ENCODE measurements at regions not wholly inside any gene's neighbourhood (a gene's known extent, or its start where the extent isn't known, plus 50 kb on each side); places are given as distances from the start of the nearest gene placed in this dataset.
"Not testable (repeated sequence)": the region's sequence is repeated elsewhere in the genome, so short reads cannot be mapped to it uniquely, and the experiment has no call there.

DNA sequence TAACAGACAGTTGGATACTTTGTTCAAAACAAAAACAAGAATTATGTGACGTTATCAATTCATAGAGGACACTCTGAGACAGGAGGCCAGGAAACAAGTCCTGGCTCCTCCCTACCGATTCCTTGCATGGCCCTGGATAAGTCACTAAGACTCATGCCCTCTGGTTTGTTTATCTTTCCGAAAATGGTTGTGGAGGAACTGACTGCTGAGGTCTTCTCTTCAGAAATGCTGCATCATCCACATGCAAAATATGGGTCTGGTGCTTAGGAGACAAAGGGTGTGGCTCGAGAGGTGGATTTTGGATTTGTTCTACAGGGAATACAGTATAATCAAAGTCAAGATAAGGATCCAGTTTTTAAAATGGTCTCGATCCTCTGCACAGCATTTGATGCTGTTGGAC lies 130.9 kb downstream of the RELL1 start:
- no peaks in the 10 kb centered on the region for H3K9me3 ChIP-seq (ENCODE audit: low read length)
- no peaks in the 10 kb centered on the region for H3K36me3 ChIP-seq (ENCODE audit: insufficient read depth, low read length)
- no peaks in the 10 kb centered on the region for H3K27me3 ChIP-seq (ENCODE audit: insufficient read depth, low read length)
- H3K4me1 ChIP-seq (ENCODE audit: insufficient read depth, low read length): no peaks in the 10 kb centered on the region
- no peak overlapping the region for H3K4me3 ChIP-seq (ENCODE audit: low read length)
- no peak overlapping the region for H2AFZ ChIP-seq (ENCODE audit: low read depth, low read length)

DNA sequence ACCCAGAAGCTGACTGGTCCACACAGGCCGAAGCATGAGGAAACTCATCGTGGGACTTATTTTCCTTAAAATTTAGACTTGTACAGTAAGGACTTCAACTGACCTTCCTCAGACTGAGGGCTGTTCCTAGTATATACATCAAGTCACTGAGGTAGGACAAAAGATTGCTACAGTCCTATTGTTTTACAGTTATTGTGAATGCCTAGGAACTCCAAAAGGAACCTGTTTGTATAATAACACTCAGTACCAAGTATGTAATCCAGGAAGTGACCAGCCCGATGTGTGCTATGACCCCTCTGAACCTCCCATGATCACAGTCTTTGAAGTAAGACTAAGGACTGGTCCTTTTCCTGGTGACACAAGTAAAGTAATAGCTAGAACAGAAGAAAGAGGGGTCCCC lies 136.3 kb downstream of the RELL1 start:
- not testable (repeated sequence) for H3K36me3 ChIP-seq (ENCODE audit: insufficient read depth, low read length); H3K4me1 ChIP-seq (ENCODE audit: insufficient read depth, low read length); H3K9me3 ChIP-seq (ENCODE audit: low read length); H3K4me3 ChIP-seq (ENCODE audit: low read length); H3K27me3 ChIP-seq (ENCODE audit: insufficient read depth, low read length); H2AFZ ChIP-seq (ENCODE audit: low read depth, low read length)

DNA sequence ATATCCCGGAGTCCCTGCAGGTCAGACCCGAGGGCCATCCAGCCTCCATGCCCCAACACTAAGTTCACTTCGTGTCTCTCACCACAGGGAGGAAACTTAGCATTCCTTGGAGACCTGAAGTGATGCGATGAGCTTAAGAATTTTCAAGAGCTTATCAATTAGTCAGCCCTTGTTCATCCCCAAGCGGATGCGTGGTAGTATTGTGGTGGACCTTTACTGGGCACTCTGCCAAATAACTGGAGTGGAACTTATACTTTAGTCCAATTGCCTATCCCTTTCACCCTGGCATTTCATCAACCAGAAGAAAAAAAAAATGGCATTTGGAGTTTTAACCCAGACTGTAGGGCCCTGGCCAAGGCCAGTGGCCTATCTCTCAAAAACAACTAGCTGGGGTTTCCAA lies 137.1 kb downstream of the RELL1 start:
- no peak overlapping the region for H2AFZ ChIP-seq (ENCODE audit: low read depth, low read length)
- no peaks in the 10 kb centered on the region for H3K36me3 ChIP-seq (ENCODE audit: insufficient read depth, low read length)
- no peaks in the 10 kb centered on the region for H3K9me3 ChIP-seq (ENCODE audit: low read length)
- no peaks in the 10 kb centered on the region for H3K4me1 ChIP-seq (ENCODE audit: insufficient read depth, low read length)
- H3K27me3 ChIP-seq (ENCODE audit: insufficient read depth, low read length): no peaks in the 10 kb centered on the region
- no peak overlapping the region for H3K4me3 ChIP-seq (ENCODE audit: low read length)

DNA sequence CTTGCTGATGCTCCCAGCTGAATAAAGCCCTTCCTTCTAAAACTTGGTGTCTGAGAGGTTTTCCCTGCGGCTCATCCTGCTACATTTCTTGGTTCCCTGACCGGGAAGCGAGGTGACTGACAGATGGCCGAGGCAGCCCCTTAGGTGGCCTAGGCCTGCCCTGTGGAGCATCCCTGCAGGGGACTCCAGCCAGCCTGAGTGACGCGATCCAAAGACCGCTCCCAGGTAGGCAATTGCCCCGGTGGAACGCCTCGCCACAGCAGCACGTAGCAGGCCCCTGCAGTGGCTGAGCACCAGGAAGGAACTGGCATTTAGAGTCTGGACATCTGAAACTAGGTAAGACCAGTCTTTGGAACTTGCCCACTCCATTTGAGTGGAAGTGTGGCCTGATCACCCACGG lies 139.6 kb downstream of the RELL1 start:
- no peak overlapping the region for H2AFZ ChIP-seq (ENCODE audit: low read depth, low read length)
- no peak overlapping the region for H3K4me3 ChIP-seq (ENCODE audit: low read length)
- peaks cover under 1% of the 10 kb centered on the region for H3K4me1 ChIP-seq (ENCODE audit: insufficient read depth, low read length)
- peaks cover 2% of the 10 kb centered on the region for H3K27me3 ChIP-seq (ENCODE audit: insufficient read depth, low read length)
- no peaks in the 10 kb centered on the region for H3K36me3 ChIP-seq (ENCODE audit: insufficient read depth, low read length)
- no peaks in the 10 kb centered on the region for H3K9me3 ChIP-seq (ENCODE audit: low read length)

DNA sequence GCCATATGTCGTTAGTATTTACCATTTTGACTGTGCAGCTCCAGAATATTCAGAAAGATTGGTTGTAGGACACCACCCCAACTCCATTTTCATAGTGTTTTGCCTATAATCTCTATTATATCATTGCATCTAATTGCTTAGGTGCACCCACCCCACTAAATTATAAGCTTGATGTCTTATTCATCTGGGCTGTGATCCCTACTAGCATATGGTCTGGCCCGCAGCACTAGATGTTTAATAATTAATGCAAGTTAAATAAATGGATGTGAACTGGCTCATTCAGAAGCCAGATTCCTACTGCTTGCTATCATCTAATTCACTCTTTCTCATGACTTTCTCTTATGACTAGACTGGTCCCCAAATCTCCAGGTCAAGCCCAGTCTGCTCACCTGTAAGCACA lies 143.5 kb downstream of the RELL1 start:
- no peak overlapping the region for H2AFZ ChIP-seq (ENCODE audit: low read depth, low read length)
- H3K36me3 ChIP-seq (ENCODE audit: insufficient read depth, low read length): no peaks in the 10 kb centered on the region
- no peaks in the 10 kb centered on the region for H3K9me3 ChIP-seq (ENCODE audit: low read length)
- H3K27me3 ChIP-seq (ENCODE audit: insufficient read depth, low read length): peaks cover 4% of the 10 kb centered on the region
- no peak overlapping the region for H3K4me3 ChIP-seq (ENCODE audit: low read length)
- H3K4me1 ChIP-seq (ENCODE audit: insufficient read depth, low read length): peaks cover 23% of the 10 kb centered on the region

DNA sequence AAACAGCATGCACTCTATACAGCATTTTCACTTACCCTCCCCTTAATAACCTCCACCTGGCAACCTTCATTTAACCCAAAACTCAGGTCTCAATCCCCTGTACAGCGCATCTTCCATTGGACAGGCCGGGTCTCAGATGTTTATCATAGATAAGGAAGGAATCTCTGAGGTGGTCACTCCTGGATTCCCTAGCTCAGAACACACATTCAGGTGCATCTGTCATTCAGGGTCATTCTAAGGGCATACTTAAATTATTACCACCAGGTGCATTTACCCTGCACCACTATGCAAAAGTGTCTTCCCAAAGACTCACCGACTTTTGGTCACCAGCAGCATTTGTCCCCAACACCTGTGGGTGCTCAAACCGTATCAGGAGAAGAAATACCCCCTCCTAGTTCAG lies 144.2 kb downstream of the RELL1 start:
- Histone ChIP-seq H3K4me3 (ENCODE audit: low read length) (no peak overlapping the region), H3K36me3 (ENCODE audit: insufficient read depth, low read length) (no peaks in the 10 kb centered on the region), H3K4me1 (ENCODE audit: insufficient read depth, low read length) (peaks cover 23% of the 10 kb centered on the region), H3K9me3 (ENCODE audit: low read length) (no peaks in the 10 kb centered on the region), H2AFZ (ENCODE audit: low read depth, low read length) (no peak overlapping the region), H3K27me3 (ENCODE audit: insufficient read depth, low read length) (peaks cover 4% of the 10 kb centered on the region)

DNA sequence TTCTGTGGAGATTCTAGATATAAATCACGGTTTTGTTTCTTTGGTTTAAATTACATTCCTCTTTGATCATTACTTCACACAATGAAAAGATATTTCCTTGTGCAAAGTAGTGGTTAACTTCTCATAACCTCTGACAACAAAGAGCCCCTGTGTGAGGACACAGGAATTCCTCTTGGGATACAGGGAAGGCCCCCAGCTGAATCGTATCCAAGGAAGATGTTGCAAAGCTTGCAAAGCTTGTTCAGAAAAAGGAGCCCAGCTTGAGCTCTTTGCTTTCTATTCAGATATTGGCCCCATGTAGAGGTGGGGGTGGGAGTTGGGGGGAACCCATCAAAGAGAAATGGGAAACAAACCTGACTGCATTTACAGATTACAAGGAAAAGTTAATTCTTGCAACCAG lies 145.7 kb downstream of the RELL1 start:
- H3K27me3 ChIP-seq (ENCODE audit: insufficient read depth, low read length): peaks cover 4% of the 10 kb centered on the region
- no peaks in the 10 kb centered on the region for H3K9me3 ChIP-seq (ENCODE audit: low read length)
- no peaks in the 10 kb centered on the region for H3K36me3 ChIP-seq (ENCODE audit: insufficient read depth, low read length)
- H3K4me1 ChIP-seq (ENCODE audit: insufficient read depth, low read length): peaks cover 23% of the 10 kb centered on the region
- H3K4me3 ChIP-seq (ENCODE audit: low read length): no peak overlapping the region
- peak overlapping the region; percentile 1 for H2AFZ ChIP-seq (ENCODE audit: low read depth, low read length)

DNA sequence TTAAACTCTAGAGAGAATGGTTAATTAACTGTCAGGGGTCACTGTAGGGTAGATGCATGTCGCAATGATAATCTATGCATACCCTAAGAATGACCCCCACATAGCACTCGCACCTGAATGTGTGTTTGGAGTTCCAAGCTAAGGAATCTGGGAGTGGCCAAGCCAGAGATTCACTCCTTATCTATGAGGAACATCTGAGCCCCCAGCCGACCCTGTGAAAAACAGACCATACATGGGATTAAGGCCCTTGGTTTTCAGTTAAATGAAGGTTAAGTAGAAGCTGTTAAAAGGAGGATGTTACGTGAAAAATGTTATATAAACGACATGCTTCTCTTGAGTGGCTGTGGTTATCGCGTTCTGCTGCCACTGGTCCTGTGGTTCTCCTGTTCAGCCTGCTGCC lies 147.2 kb downstream of the RELL1 start:
- Histone ChIP-seq H3K4me1 (ENCODE audit: insufficient read depth, low read length) (peaks cover 23% of the 10 kb centered on the region), H3K9me3 (ENCODE audit: low read length) (no peaks in the 10 kb centered on the region), H3K36me3 (ENCODE audit: insufficient read depth, low read length) (no peaks in the 10 kb centered on the region), H2AFZ (ENCODE audit: low read depth, low read length) (no peak overlapping the region), H3K4me3 (ENCODE audit: low read length) (no peak overlapping the region), H3K27me3 (ENCODE audit: insufficient read depth, low read length) (peaks cover 4% of the 10 kb centered on the region)

DNA sequence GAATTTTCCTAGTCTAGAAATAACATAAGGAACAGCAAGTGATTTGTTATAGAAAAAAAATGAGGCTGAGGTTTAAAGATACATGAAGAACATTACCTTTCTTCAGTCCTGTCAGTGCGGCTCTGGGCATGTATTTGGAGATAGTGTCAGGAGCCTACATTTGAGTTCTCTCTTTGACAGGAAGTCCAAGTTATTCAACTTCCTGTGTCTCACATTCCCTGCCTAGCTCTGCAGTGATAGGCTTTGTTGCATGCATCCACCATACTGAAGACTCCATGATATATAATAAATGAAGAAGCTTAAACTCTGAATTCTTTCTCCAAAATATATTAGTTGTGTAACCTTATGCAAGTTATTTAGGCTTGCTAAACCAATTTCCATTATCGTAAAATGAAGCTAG lies 148.7 kb downstream of the RELL1 start:
- Histone ChIP-seq H3K4me3 (ENCODE audit: low read length) (no peak overlapping the region), H3K9me3 (ENCODE audit: low read length) (no peaks in the 10 kb centered on the region), H3K27me3 (ENCODE audit: insufficient read depth, low read length) (peaks cover 2% of the 10 kb centered on the region), H2AFZ (ENCODE audit: low read depth, low read length) (no peak overlapping the region), H3K4me1 (ENCODE audit: insufficient read depth, low read length) (peaks cover 23% of the 10 kb centered on the region), H3K36me3 (ENCODE audit: insufficient read depth, low read length) (no peaks in the 10 kb centered on the region)

DNA sequence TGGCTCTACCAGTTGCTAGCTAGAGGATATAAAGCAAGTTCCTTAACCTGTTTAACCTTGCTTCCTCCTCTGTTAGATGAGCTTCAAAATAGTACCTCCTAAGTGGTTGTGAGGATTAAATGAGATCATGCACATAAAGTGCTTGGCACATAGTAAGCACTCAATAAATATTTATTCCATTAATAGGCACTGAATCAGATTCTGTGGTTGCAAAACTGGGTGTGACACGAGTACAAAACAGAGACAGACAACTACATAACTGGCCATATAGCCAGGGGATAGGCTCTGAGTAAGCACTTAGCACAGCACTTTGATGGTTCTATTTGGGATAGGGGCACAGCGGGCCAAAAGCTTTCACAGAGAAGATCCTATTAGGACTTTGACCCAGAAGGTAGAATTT lies 150.3 kb downstream of the RELL1 start:
- Histone ChIP-seq H3K4me3 (ENCODE audit: low read length) (no peak overlapping the region), H3K9me3 (ENCODE audit: low read length) (no peaks in the 10 kb centered on the region), H3K27me3 (ENCODE audit: insufficient read depth, low read length) (peaks cover 2% of the 10 kb centered on the region), H3K36me3 (ENCODE audit: insufficient read depth, low read length) (no peaks in the 10 kb centered on the region), H3K4me1 (ENCODE audit: insufficient read depth, low read length) (peaks cover 15% of the 10 kb centered on the region), H2AFZ (ENCODE audit: low read depth, low read length) (no peak overlapping the region)

DNA sequence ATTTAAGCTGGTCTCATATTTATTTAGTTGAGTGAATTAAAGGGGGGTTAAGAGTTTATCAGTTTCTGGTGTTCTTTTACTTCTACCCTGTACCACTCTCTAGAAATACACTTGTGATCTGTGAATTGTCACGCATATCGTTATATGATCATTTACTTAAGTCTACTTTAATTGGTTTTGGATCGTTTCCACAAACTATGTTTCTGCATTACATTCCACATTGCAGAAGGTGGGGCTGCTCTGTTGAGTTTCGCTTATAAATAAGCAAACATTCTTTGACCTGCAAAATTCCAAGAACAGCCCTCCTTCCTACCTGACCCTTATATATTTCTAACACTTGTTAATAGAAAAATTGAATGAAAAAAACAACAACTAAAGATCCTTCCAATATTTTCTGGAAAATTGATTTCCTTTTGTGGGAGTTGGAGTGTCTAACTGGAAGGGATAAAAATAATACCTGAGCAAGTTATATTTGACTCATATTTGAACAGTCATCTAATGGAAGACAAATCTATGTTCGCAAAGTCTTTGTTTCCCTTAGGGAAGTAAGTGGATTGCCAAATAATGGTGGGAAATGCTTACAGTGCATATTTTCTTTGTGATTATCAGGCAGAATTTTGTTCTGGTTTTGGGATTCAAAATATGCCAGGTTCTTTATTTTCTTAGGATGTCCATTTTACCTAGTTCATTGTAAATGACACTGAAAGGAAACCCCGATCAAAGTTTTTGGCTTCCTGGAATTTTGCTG lies 152.7 kb downstream of the RELL1 start:
- Histone ChIP-seq H3K4me1 (ENCODE audit: insufficient read depth, low read length) (no peaks in the 10 kb centered on the region), H2AFZ (ENCODE audit: low read depth, low read length) (no peak overlapping the region), H3K4me3 (ENCODE audit: low read length) (no peak overlapping the region), H3K36me3 (ENCODE audit: insufficient read depth, low read length) (no peaks in the 10 kb centered on the region), H3K9me3 (ENCODE audit: low read length) (no peaks in the 10 kb centered on the region), H3K27me3 (ENCODE audit: insufficient read depth, low read length) (peaks cover under 1% of the 10 kb centered on the region)

DNA sequence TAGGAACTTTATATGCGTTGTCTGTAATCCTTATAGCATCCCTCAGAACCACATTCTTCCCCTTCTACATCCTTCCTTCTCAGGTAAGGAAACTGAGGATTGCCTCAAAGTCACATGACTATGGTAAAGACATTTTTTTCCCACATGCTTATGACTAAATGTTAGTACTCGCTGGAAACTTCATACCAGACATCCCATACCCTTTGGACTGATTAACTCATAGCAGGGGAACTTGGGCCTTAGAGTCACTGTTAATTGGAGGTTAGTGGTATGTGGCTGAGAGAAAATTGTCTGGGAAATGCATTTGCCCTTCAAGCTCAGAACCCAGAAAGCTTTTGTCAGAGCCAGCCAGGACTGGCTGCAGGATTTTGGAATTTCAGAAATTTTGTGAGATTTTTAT lies 155.0 kb downstream of the RELL1 start:
- Histone ChIP-seq H3K4me3 (ENCODE audit: low read length) (no peak overlapping the region), H2AFZ (ENCODE audit: low read depth, low read length) (no peak overlapping the region), H3K27me3 (ENCODE audit: insufficient read depth, low read length) (no peaks in the 10 kb centered on the region), H3K4me1 (ENCODE audit: insufficient read depth, low read length) (no peaks in the 10 kb centered on the region), H3K9me3 (ENCODE audit: low read length) (no peaks in the 10 kb centered on the region), H3K36me3 (ENCODE audit: insufficient read depth, low read length) (no peaks in the 10 kb centered on the region)

DNA sequence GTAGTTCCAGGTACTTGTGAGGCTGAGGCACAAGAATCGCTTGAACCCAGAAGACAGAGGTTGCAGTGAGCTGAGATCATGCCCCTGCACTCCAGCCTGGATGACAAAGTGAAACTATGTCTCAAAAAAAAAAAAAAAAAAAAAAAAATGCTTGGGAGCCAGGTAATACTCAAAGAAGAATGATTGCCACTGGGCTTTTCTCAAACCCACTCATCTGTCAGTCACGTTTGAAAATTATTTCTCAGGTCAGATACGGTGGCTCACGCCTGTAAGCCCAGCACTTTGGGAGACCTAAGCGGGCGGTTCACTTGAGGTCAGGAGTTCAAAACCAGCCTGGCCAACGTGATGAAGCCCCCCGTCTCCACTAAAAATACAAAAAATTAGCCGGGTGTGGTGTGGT lies 155.7 kb downstream of the RELL1 start:
- no peaks in the 10 kb centered on the region for H3K27me3 ChIP-seq (ENCODE audit: insufficient read depth, low read length)
- H3K9me3 ChIP-seq (ENCODE audit: low read length): no peaks in the 10 kb centered on the region
- no peak overlapping the region for H2AFZ ChIP-seq (ENCODE audit: low read depth, low read length)
- H3K4me1 ChIP-seq (ENCODE audit: insufficient read depth, low read length): no peaks in the 10 kb centered on the region
- no peak overlapping the region for H3K4me3 ChIP-seq (ENCODE audit: low read length)
- H3K36me3 ChIP-seq (ENCODE audit: insufficient read depth, low read length): no peaks in the 10 kb centered on the region

DNA sequence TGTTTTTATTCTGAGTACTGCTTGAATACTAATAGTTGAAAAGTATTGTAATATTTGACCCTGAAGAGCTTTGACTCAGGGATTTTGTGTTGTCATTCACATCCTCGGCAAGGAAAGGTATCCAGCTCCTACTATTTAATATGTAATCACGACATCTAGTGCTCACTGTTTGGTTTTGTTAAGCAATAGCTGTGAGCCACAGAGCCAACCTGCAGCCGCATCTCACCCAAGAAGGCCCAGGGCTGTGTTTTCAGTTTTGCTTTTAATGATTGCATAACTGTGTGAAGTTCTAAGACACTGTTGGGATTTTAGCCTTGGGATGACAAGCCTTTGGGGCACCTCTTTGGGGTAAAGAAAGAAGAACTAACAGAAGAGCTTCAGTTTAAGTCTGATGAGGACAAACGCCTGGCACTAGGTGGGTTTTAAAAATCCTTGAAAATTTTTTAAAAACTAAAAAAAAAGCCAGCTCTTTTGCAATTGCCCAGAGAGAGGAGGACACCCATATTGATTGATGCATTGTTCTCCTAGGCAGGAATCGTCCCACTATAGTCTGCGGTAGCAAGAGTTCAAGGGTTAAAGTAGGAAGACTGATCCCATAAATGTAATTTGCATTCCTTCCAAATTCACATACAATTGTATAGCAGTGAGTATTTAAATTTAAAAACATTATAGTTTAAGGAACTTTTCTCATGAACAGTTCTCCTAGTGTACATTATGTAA lies 157.8 kb downstream of the RELL1 start:
- no peak overlapping the region for H2AFZ ChIP-seq (ENCODE audit: low read depth, low read length)
- no peaks in the 10 kb centered on the region for H3K4me1 ChIP-seq (ENCODE audit: insufficient read depth, low read length)
- H3K36me3 ChIP-seq (ENCODE audit: insufficient read depth, low read length): no peaks in the 10 kb centered on the region
- H3K9me3 ChIP-seq (ENCODE audit: low read length): no peaks in the 10 kb centered on the region
- no peak overlapping the region for H3K4me3 ChIP-seq (ENCODE audit: low read length)
- H3K27me3 ChIP-seq (ENCODE audit: insufficient read depth, low read length): no peaks in the 10 kb centered on the region

Data from neuron (in vitro differentiated cells).